Tibial nerve (tissue), 4 donors: ENCODE measurements at regions not wholly inside any gene's neighbourhood (a gene's known extent, or its start where the extent isn't known, plus 50 kb on each side); places are given as distances from the start of the nearest gene placed in this dataset.

Experiments
- DNase-seq, 2 donors: peaks; one replicate each; pipeline ENCODE4 v3.0.0-alpha.2; 2019; ENCODE audit warnings: low spot score in 2 of 2
- H3K27ac ChIP-seq, 4 donors: fragments of 200-600 bp; sonication (generic) in 3 of 4; one replicate each; pipeline ENCODE4 v1.5.1; 2017 to 2019; ENCODE audit warnings: mild to moderate bottlenecking in 1 of 4
- H3K27me3 ChIP-seq, 2 donors: fragments of 200-600 bp; sonication (generic) in 1 of 2; one replicate each; pipeline versions ENCODE4 v1.5.1 to v1.6.0; 2017 to 2019
- H3K36me3 ChIP-seq, 3 donors: fragments of 200-600 bp; sonication (generic); one replicate each; pipeline ENCODE4 v1.5.1; 2018 to 2019
- H3K4me1 ChIP-seq, 4 donors: fragments of 200-600 bp; sonication (generic) in 3 of 4; one replicate each; pipeline ENCODE4 v1.5.1; 2017 to 2019
- H3K4me3 ChIP-seq, 4 donors: fragments of 200-600 bp; sonication (generic) in 3 of 4; one replicate each; pipeline ENCODE4 v1.5.1; 2017 to 2019; ENCODE audit warnings: mild to moderate bottlenecking in 1 of 4, moderate library complexity in 1 of 4
- H3K9me3 ChIP-seq, 4 donors: fragments of 200-600 bp; sonication (generic) in 3 of 4; one replicate each; pipeline ENCODE4 v1.5.1; 2017 to 2019
- EP300 ChIP-seq, 2 donors: sonication (generic); formaldehyde crosslinking; IDR thresholded peaks; one replicate each; pipeline ENCODE4 v1.6.1; 2017; ENCODE audit warnings: antibody characterized with exemption in 2 of 2, mild to moderate bottlenecking in 1 of 2
- POLR2A ChIP-seq, 2 donors: fragments of 450-650 bp; IDR thresholded peaks; one replicate each; pipeline ENCODE4 v1.6.1; 2017; ENCODE audit warnings: antibody characterized with exemption in 2 of 2, mild to moderate bottlenecking in 2 of 2, moderate library complexity in 2 of 2
- WGBS, 2 donors: methylation state at CpG; one replicate each; pipeline ENCODE4 v1.1.5; 2018; 5-methylcytosine and 5-hydroxymethylcytosine counted together
- TF ChIP-seq, protein P1 (sequence below), 5 experiments: fragments of 200-600 bp in 3 of 5; fragments of 450-650 bp in 2 of 5; sonication (generic) in 3 of 5; IDR thresholded peaks; one replicate each; pipeline ENCODE4 v1.5.1; 2016 to 2019; ENCODE audit warnings: antibody characterized with exemption in 5 of 5, mild to moderate bottlenecking in 3 of 5, moderate library complexity in 2 of 5

- no peaks in the 10 kb centered on the region for H3K36me3 ChIP-seq
- WGBS, 2 donors: 54 to 73% methylated on average over 1 of the region's 1 CpG
- H3K27me3 ChIP-seq: no peaks in the 10 kb centered on the region
- no peak for DNase-seq
- no peak for TF ChIP-seq EP300 (IDR thresholded peaks at IDR 0.05)
- no peak for TF ChIP-seq POLR2A (IDR thresholded peaks at IDR 0.05)
- TF ChIP-seq, protein P1, sequence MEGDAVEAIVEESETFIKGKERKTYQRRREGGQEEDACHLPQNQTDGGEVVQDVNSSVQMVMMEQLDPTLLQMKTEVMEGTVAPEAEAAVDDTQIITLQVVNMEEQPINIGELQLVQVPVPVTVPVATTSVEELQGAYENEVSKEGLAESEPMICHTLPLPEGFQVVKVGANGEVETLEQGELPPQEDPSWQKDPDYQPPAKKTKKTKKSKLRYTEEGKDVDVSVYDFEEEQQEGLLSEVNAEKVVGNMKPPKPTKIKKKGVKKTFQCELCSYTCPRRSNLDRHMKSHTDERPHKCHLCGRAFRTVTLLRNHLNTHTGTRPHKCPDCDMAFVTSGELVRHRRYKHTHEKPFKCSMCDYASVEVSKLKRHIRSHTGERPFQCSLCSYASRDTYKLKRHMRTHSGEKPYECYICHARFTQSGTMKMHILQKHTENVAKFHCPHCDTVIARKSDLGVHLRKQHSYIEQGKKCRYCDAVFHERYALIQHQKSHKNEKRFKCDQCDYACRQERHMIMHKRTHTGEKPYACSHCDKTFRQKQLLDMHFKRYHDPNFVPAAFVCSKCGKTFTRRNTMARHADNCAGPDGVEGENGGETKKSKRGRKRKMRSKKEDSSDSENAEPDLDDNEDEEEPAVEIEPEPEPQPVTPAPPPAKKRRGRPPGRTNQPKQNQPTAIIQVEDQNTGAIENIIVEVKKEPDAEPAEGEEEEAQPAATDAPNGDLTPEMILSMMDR (IDR thresholded peaks at IDR 0.05): no peak
- H3K9me3 ChIP-seq: peaks cover 0 to 10% (median 0%) of the 10 kb centered on the region in 4 donors
- H3K27ac ChIP-seq: no peak overlapping the region
- H3K4me1 ChIP-seq: no peaks in the 10 kb centered on the region
- H3K4me3 ChIP-seq: no peak overlapping the region
These were observed 1248.9 kb downstream of the JRKL start for GRCh38 chr11:97638641-97639224.

- no peak overlapping the region for H3K27ac ChIP-seq
These were observed 1252.2 kb downstream of the JRKL start for GRCh38 chr11:97641988-97642387.

GRCh38 chr11:97645736-97646135 is 1255.9 kb downstream of the JRKL start:
- Histone ChIP-seq H3K27me3 (no peaks in the 10 kb centered on the region), H3K4me1 (no peaks in the 10 kb centered on the region), H3K27ac (no peak overlapping the region), H3K9me3 (peaks cover 0 to 2% (median 0%) of the 10 kb centered on the region in 4 donors), H3K4me3 (no peak overlapping the region), H3K36me3 (no peaks in the 10 kb centered on the region)
- no peak for TF ChIP-seq EP300 (IDR thresholded peaks at IDR 0.05)
- TF ChIP-seq POLR2A (IDR thresholded peaks at IDR 0.05): no peak
- TF ChIP-seq, protein P1 (IDR thresholded peaks at IDR 0.05): no peak
- 71 to 91% methylated on average over 3 of the region's 3 CpGs for WGBS, 2 donors
- DNase-seq: no peak

More at GRCh38 chr11:97641988-97642387, 1252.2 kb downstream of the JRKL start:
- Histone ChIP-seq H3K4me3 (no peak overlapping the region), H3K36me3 (no peaks in the 10 kb centered on the region), H3K9me3 (peaks cover 0 to 2% (median 0%) of the 10 kb centered on the region in 4 donors), H3K4me1 (no peaks in the 10 kb centered on the region), H3K27me3 (no peaks in the 10 kb centered on the region)
- TF ChIP-seq, protein P1 (IDR thresholded peaks at IDR 0.05): no peak
- TF ChIP-seq POLR2A (IDR thresholded peaks at IDR 0.05) (no peak), EP300 (IDR thresholded peaks at IDR 0.05) (no peak)
- DNase-seq: no peak

DNA sequence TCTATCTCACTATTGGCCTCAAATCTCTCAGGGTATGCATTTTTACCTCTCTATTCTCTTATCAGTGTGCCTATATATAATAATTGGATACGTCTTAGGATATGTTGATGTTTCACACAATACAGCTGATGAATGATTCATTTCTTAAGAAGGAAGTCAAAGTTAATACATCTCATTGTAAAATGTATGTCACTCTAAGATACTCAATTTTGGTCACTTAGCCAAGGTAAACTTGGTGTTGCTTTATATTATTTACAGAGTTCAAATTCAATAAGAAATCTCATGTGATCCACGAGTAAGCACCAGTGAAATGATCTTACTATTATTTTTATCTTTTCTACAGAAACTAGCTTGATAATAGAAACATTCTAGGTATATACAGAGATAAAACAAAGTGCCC is 1266.5 kb downstream of the JRKL start:
- TF ChIP-seq EP300 (IDR thresholded peaks at IDR 0.05): no peak
- WGBS, 2 donors: 67% methylated on average over 2 of the region's 2 CpGs
- H3K27ac ChIP-seq: no peak overlapping the region
- H3K9me3 ChIP-seq: peaks cover 0 to 9% (median 0%) of the 10 kb centered on the region in 4 donors
- no peak for DNase-seq
- no peaks in the 10 kb centered on the region for H3K4me1 ChIP-seq
- H3K36me3 ChIP-seq: no peaks in the 10 kb centered on the region
- H3K4me3 ChIP-seq: no peak overlapping the region
- H3K27me3 ChIP-seq: no peaks in the 10 kb centered on the region

- TF ChIP-seq POLR2A (IDR thresholded peaks at IDR 0.05) (no peak), EP300 (IDR thresholded peaks at IDR 0.05) (no peak)
- TF ChIP-seq, protein P1 (IDR thresholded peaks at IDR 0.05): no peak
- Histone ChIP-seq H3K9me3 (peaks cover 0 to 9% (median 0%) of the 10 kb centered on the region in 4 donors), H3K4me3 (no peak overlapping the region), H3K36me3 (no peaks in the 10 kb centered on the region), H3K27me3 (no peaks in the 10 kb centered on the region), H3K4me1 (no peaks in the 10 kb centered on the region), H3K27ac (no peak overlapping the region)
- DNase-seq: no peak
- 88 to 89% methylated on average over 7 of the region's 7 CpGs for whole genome bisulfite sequencing, 2 donors
These were observed 1268.0 kb downstream of the JRKL start for GRCh38 chr11:97657852-97658251.
